HG02852 (cell line): ENCODE measurements at regions not wholly inside any gene's neighbourhood (a gene's known extent, or its start where the extent isn't known, plus 50 kb on each side); places are given as distances from the start of the nearest gene placed in this dataset.

Experiments used
- ATAC-seq: cut with Tn5 transposase; IDR thresholded peaks from one replicate; pipeline ENCODE4 v1.9.1; 2021; ENCODE audit warnings: mild to moderate bottlenecking, moderate library complexity; ENCODE audit not compliant: unreplicated experiment

GRCh38 chrX:143206966-143207365 lies 181.2 kb downstream of the SPANXN4 start:
- ATAC-seq, result no peak

- no peak for ATAC-seq
Observed at GRCh38 chrX:143171703-143172102, 146.0 kb downstream of the SPANXN4 start.

- ATAC-seq, result peak; percentile 67
Observed at GRCh38 chrX:143165778-143166177, 140.1 kb downstream of the SPANXN4 start.

GRCh38 chrX:143139681-143140080 lies 114.0 kb downstream of the SPANXN4 start:
- no peak for ATAC-seq

GRCh38 chrX:143121477-143121876 lies 95.7 kb downstream of the SPANXN4 start:
- no peak for ATAC-seq

- no peak for ATAC-seq
Observed at GRCh38 chrX:143115466-143115865, 89.7 kb downstream of the SPANXN4 start.

- no peak for ATAC-seq
Observed at GRCh38 chrX:143095816-143096215, 70.1 kb downstream of the SPANXN4 start.

GRCh38 chrX:143095321-143095720 lies 69.6 kb downstream of the SPANXN4 start:
- ATAC-seq, result no peak

GRCh38 chrX:143094417-143095023 lies 68.8 kb downstream of the SPANXN4 start:
- ATAC-seq, result no peak
